GM23248 (cell line): ENCODE measurements at regions not wholly inside any gene's neighbourhood (a gene's known extent, or its start where the extent isn't known, plus 50 kb on each side); places are given as distances from the start of the nearest gene placed in this dataset.

Experiments
- EZH2 ChIP-seq: fragments of 200-600 bp; sonication (generic); IDR thresholded peaks from 2 replicates; pipeline ENCODE4 v1.6.1; 2018; ENCODE audit warnings: antibody characterized with exemption, mild to moderate bottlenecking; ENCODE audit not compliant: insufficient read depth, poor library complexity, severe bottlenecking
- EZH2phosphoT487 ChIP-seq: fragments of 200-600 bp; sonication (generic); IDR thresholded peaks from 2 replicates; pipeline ENCODE4 v1.6.1; 2018; ENCODE audit warnings: antibody characterized with exemption, moderate library complexity, mild to moderate bottlenecking, low read depth; ENCODE audit not compliant: insufficient read depth

DNA sequence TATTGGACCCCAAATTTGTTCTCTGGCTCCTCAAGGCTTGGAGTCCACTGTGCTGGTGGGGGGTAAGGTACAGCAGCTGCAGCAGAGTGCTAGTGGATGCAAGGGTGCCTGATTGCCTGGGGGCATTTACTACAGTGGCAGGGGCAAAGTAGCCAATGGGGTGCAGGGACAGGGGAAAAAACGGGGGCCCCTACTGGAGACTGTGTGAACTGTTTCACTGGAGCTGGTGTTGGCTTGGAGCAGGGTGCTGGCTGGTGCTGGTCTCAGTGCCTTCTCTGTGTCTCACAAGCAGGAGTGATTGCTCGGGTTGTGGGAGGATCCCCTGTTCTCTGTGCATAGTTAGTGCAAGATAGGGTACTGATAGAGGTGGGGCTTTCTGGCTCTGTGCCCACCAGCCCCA is 935.9 kb downstream of the JRKL start:
- no peak for TF ChIP-seq EZH2
- no peak for TF ChIP-seq EZH2phosphoT487
